Breast epithelium (tissue), 4 donors: ENCODE measurements at regions not wholly inside any gene's neighbourhood (a gene's known extent, or its start where the extent isn't known, plus 50 kb on each side); places are given as distances from the start of the nearest gene placed in this dataset.
"Not testable (repeated sequence)": the region's sequence is repeated elsewhere in the genome, so short reads cannot be mapped to it uniquely, and the experiment has no call there.

Source experiments
- DNase-seq, 2 donors: peaks; one replicate each; pipeline ENCODE4 v3.0.0-alpha.2; 2019; ENCODE audit warnings: low spot score in 2 of 2
- H3K27ac ChIP-seq, 2 donors: fragments of 200-600 bp; sonication (generic) in 1 of 2; one replicate each; pipeline ENCODE4 v1.5.1; 2016 to 2019; ENCODE audit warnings: mild to moderate bottlenecking in 1 of 2
- H3K27me3 ChIP-seq, 2 donors: fragments of 200-600 bp; sonication (generic) in 1 of 2; one replicate each; pipeline versions ENCODE4 v1.5.1 to v1.6.0; 2017 to 2019; ENCODE audit warnings: control low read depth in 1 of 2, mild to moderate bottlenecking in 1 of 2
- H3K36me3 ChIP-seq: fragments of 200-600 bp; one replicate; pipeline ENCODE4 v1.5.1; 2019
- H3K4me1 ChIP-seq, 2 donors: fragments of 200-600 bp; sonication (generic); one replicate each; pipeline ENCODE4 v1.5.1; 2016 to 2019; ENCODE audit warnings: control low read depth in 1 of 2
- H3K4me3 ChIP-seq, 3 donors: fragments of 200-600 bp; sonication (generic); 1 replicate in 2 of 3; 2 replicates in 1 of 3; pipeline ENCODE4 v1.5.1; 2016 to 2019; ENCODE audit warnings: mild to moderate bottlenecking in 3 of 3, moderate library complexity in 2 of 3
- H3K9me3 ChIP-seq, 2 donors: fragments of 200-600 bp; sonication (generic) in 1 of 2; one replicate each; pipeline ENCODE4 v1.5.1; 2016 to 2019; ENCODE audit warnings: control low read depth in 1 of 2
- CTCF ChIP-seq, 3 donors: fragments of 450-650 bp; IDR thresholded peaks; one replicate each; pipeline ENCODE4 v1.5.1; 2016 to 2017; ENCODE audit warnings: antibody characterized with exemption in 3 of 3, mild to moderate bottlenecking in 3 of 3, moderate library complexity in 3 of 3
- POLR2A ChIP-seq: fragments of 450-650 bp; IDR thresholded peaks from one replicate; pipeline ENCODE4 v1.6.1; 2016; ENCODE audit warnings: antibody characterized with exemption, mild to moderate bottlenecking, moderate library complexity
- POLR2AphosphoS5 ChIP-seq, 3 donors: sonication (generic); formaldehyde crosslinking; IDR thresholded peaks; one replicate each; pipeline ENCODE4 v1.6.1; 2017; ENCODE audit warnings: antibody characterized with exemption in 3 of 3
- intact Hi-C: fragments of 100-400 bp; cut with DNase I; formaldehyde crosslinking; loops from one replicate; pipeline ENCODE4 v1.15.1; 2023; ENCODE audit warnings: low total_unique reads

GRCh38 chr6:67431076-67431475, 1204.0 kb upstream of the ADGRB3 start:
- TF ChIP-seq POLR2A (no peak), CTCF (IDR thresholded peaks at IDR 0.05) (no peak), POLR2AphosphoS5 (IDR thresholded peaks at IDR 0.05) (no peak)
- intact Hi-C loops, result no loop called here
- H3K27me3 ChIP-seq, result no peaks in the 10 kb centered on the region
- no peak overlapping the region for H3K4me3 ChIP-seq
- H3K36me3 ChIP-seq, result no peaks in the 10 kb centered on the region
- no peaks in the 10 kb centered on the region for H3K4me1 ChIP-seq
- no peak overlapping the region for H3K27ac ChIP-seq
- DNase-seq, result no peak
- H3K9me3 ChIP-seq, result no peaks in the 10 kb centered on the region

GRCh38 chr6:67426686-67427085, 1208.4 kb upstream of the ADGRB3 start:
- H3K36me3 ChIP-seq, H3K9me3 ChIP-seq, DNase-seq, H3K4me1 ChIP-seq, H3K4me3 ChIP-seq, H3K27me3 ChIP-seq, intact Hi-C loops, H3K27ac ChIP-seq: not testable (repeated sequence)

- TF ChIP-seq POLR2AphosphoS5 (IDR thresholded peaks at IDR 0.05), result no peak
- TF ChIP-seq POLR2A, result no peak
- no peak for TF ChIP-seq CTCF (IDR thresholded peaks at IDR 0.05)
- no peaks in the 10 kb centered on the region for H3K4me1 ChIP-seq
- H3K9me3 ChIP-seq, result no peaks in the 10 kb centered on the region
- DNase-seq, result no peak
- no peaks in the 10 kb centered on the region for H3K27me3 ChIP-seq
- intact Hi-C loops, result no loop called here
- H3K4me3 ChIP-seq, result no peak overlapping the region
- H3K36me3 ChIP-seq, result no peaks in the 10 kb centered on the region
- H3K27ac ChIP-seq, result no peak overlapping the region
Measured at GRCh38 chr6:67412035-67412434, 1223.0 kb upstream of the ADGRB3 start.

- no peaks in the 10 kb centered on the region for H3K27me3 ChIP-seq
- H3K36me3 ChIP-seq, result no peaks in the 10 kb centered on the region
- no peak overlapping the region for H3K27ac ChIP-seq
- intact Hi-C loops, result no loop called here
- TF ChIP-seq POLR2A, result no peak
- H3K4me1 ChIP-seq, result no peaks in the 10 kb centered on the region
- H3K4me3 ChIP-seq, result no peak overlapping the region
- H3K9me3 ChIP-seq, result no peaks in the 10 kb centered on the region
- no peak for DNase-seq
Measured at GRCh38 chr6:67411036-67411435, 1224.0 kb upstream of the ADGRB3 start.

GRCh38 chr6:67394254-67394653, 1240.8 kb upstream of the ADGRB3 start:
- Histone ChIP-seq H3K4me1 (no peaks in the 10 kb centered on the region), H3K9me3 (peaks cover 0 to 6% of the 10 kb centered on the region in 2 donors), H3K36me3 (no peaks in the 10 kb centered on the region), H3K27me3 (no peaks in the 10 kb centered on the region), H3K27ac (no peak overlapping the region), H3K4me3 (no peak overlapping the region)
- intact Hi-C loops, result no loop called here
- DNase-seq, result no peak
- TF ChIP-seq POLR2A (no peak), CTCF (IDR thresholded peaks at IDR 0.05) (no peak), POLR2AphosphoS5 (IDR thresholded peaks at IDR 0.05) (no peak)

GRCh38 chr6:67393356-67393755, 1241.7 kb upstream of the ADGRB3 start:
- no peaks in the 10 kb centered on the region for H3K27me3 ChIP-seq
- TF ChIP-seq CTCF (IDR thresholded peaks at IDR 0.05), result no peak
- TF ChIP-seq POLR2AphosphoS5 (IDR thresholded peaks at IDR 0.05), result no peak
- TF ChIP-seq POLR2A, result no peak
- H3K4me3 ChIP-seq, result no peak overlapping the region
- no peaks in the 10 kb centered on the region for H3K36me3 ChIP-seq
- intact Hi-C loops, result no loop called here
- no peaks in the 10 kb centered on the region for H3K4me1 ChIP-seq
- peaks cover 0 to 6% of the 10 kb centered on the region in 2 donors for H3K9me3 ChIP-seq
- no peak for DNase-seq
- H3K27ac ChIP-seq, result no peak overlapping the region
